Transverse colon (tissue), 4 donors: ENCODE measurements at regions not wholly inside any gene's neighbourhood (a gene's known extent, or its start where the extent isn't known, plus 50 kb on each side); places are given as distances from the start of the nearest gene placed in this dataset.

Experiments
- DNase-seq: peaks from one replicate; pipeline ENCODE4 v3.0.0-alpha.2; 2019
- H3K27ac ChIP-seq, 4 donors: fragments of 200-600 bp; sonication (generic); 2 replicates each; pipeline ENCODE4 v1.5.1; 2016 to 2018; ENCODE audit warnings: inconsistent platforms in 4 of 4
- H3K27me3 ChIP-seq: fragments of 200-600 bp; sonication (generic); 2 replicates; pipeline ENCODE4 v1.5.1; 2017; ENCODE audit warnings: inconsistent platforms
- H3K36me3 ChIP-seq, 4 donors: fragments of 200-600 bp; sonication (generic); 2 replicates each; pipeline ENCODE4 v1.5.1; 2017 to 2019; ENCODE audit warnings: inconsistent platforms in 4 of 4
- H3K4me1 ChIP-seq, 4 donors: fragments of 200-600 bp; sonication (generic); 2 replicates each; pipeline ENCODE4 v1.5.1; 2017 to 2020; ENCODE audit warnings: inconsistent platforms in 4 of 4
- H3K4me3 ChIP-seq, 4 donors: fragments of 200-600 bp; sonication (generic); 1 replicate in 1 of 4; 2 replicates in 3 of 4; pipeline versions ENCODE4 v1.5.1 to v1.6.1; 2017 to 2019; ENCODE audit warnings: inconsistent platforms in 4 of 4
- H3K9me3 ChIP-seq, 2 donors: fragments of 200-600 bp; sonication (generic); 2 replicates each; pipeline ENCODE4 v1.5.1; 2017 to 2019; ENCODE audit warnings: inconsistent platforms in 2 of 2
- EP300 ChIP-seq: sonication (generic); formaldehyde crosslinking; IDR thresholded peaks from one replicate; pipeline ENCODE4 v1.6.1; 2017; ENCODE audit warnings: antibody characterized with exemption, low read depth
- POLR2A ChIP-seq: fragments of 450-650 bp; IDR thresholded peaks from one replicate; pipeline ENCODE4 v1.6.1; 2016; ENCODE audit warnings: antibody characterized with exemption, mild to moderate bottlenecking, moderate library complexity
- POLR2AphosphoS5 ChIP-seq, 3 donors: sonication (generic); formaldehyde crosslinking; IDR thresholded peaks; one replicate each; pipeline ENCODE4 v1.6.1; 2016; ENCODE audit warnings: antibody characterized with exemption in 3 of 3
- WGBS, 2 donors: methylation state at CpG; one replicate each; pipeline ENCODE4 v1.1.5; 2018; ENCODE audit warnings: low coverage in 1 of 2; 5-methylcytosine and 5-hydroxymethylcytosine counted together
- in situ Hi-C, 4 donors: fragments of 200-750 bp; cut with MboI; loops; one replicate each; pipeline versions ENCODE4 v1.15.0 to v1.15.1; 2017; ENCODE audit warnings: low sequenced_read_pairs in 3 of 4, low pct_ligation_motif_present in 1 of 4, low pct_unique_long_range_greater_than_20kb in 1 of 4
- intact Hi-C: fragments of 100-400 bp; cut with DNase I; formaldehyde crosslinking; loops from one replicate; pipeline ENCODE4 v1.15.1; 2023; ENCODE audit warnings: low total_unique reads
- TF ChIP-seq, protein P1 (sequence below), 5 experiments: fragments of 200-600 bp in 3 of 5; fragments of 450-650 bp in 2 of 5; sonication (generic) in 3 of 5; IDR thresholded peaks; 1 replicate in 2 of 5; 2 replicates in 3 of 5; pipeline ENCODE4 v1.5.1; 2016 to 2017; ENCODE audit warnings: antibody characterized with exemption in 5 of 5, inconsistent platforms in 3 of 5, mild to moderate bottlenecking in 2 of 5, moderate library complexity in 1 of 5

- 25 to 31% methylated on average over 8 of the region's 8 CpGs for WGBS, 2 donors
- Histone ChIP-seq H3K9me3 (no peaks in the 10 kb centered on the region), H3K36me3 (no peaks in the 10 kb centered on the region), H3K27me3 (no peaks in the 10 kb centered on the region), H3K27ac (peak overlapping the region in 1 of 4 donors; percentile 4), H3K4me3 (no peak overlapping the region), H3K4me1 (peaks cover 0 to 4% (median 0%) of the 10 kb centered on the region in 4 donors)
- in situ Hi-C loops (loop anchor here (25.0 kb wide), 3 partner anchors 372 to 622 kb away; partner anchors contain the start of gene LRIG3 (in 1 of the 4)), intact Hi-C loops (no loop called here)
- DNase-seq, result peak; percentile 61
- TF ChIP-seq, protein P1, sequence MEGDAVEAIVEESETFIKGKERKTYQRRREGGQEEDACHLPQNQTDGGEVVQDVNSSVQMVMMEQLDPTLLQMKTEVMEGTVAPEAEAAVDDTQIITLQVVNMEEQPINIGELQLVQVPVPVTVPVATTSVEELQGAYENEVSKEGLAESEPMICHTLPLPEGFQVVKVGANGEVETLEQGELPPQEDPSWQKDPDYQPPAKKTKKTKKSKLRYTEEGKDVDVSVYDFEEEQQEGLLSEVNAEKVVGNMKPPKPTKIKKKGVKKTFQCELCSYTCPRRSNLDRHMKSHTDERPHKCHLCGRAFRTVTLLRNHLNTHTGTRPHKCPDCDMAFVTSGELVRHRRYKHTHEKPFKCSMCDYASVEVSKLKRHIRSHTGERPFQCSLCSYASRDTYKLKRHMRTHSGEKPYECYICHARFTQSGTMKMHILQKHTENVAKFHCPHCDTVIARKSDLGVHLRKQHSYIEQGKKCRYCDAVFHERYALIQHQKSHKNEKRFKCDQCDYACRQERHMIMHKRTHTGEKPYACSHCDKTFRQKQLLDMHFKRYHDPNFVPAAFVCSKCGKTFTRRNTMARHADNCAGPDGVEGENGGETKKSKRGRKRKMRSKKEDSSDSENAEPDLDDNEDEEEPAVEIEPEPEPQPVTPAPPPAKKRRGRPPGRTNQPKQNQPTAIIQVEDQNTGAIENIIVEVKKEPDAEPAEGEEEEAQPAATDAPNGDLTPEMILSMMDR (IDR thresholded peaks at IDR 0.05), result peak; percentile 57 to 64 (median 60)
- TF ChIP-seq POLR2AphosphoS5 (IDR thresholded peaks at IDR 0.05), result no peak
Observed at GRCh38 chr12:58540480-58541299, 379.6 kb downstream of the LRIG3 start.

DNA sequence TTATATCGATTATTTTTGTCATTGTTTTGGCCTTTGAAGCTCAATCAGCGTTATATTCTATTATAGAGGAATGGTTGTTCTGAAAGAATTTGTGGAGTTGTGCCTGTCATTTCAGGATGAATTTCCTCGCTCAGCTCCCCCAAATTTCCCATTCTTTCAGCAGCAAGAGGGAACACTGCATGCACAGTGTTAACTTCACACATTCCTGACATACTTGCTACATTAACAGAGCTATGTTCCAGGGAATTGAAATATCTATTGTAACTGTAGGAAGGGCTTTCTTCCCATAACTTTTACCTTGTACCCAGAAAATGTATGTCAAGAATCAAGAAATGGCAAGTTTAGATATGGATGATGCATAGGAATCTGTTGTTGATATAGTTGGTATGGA lies 379.0 kb downstream of the LRIG3 start:
- intact Hi-C loops, result no loop called here
- Histone ChIP-seq H3K27me3 (no peaks in the 10 kb centered on the region), H3K36me3 (no peaks in the 10 kb centered on the region), H3K27ac (peak overlapping the region in 1 of 4 donors; percentile 4), H3K4me1 (peaks cover 0 to 4% (median 0%) of the 10 kb centered on the region in 4 donors), H3K4me3 (no peak overlapping the region), H3K9me3 (no peaks in the 10 kb centered on the region)
- TF ChIP-seq POLR2AphosphoS5 (IDR thresholded peaks at IDR 0.05), result no peak
- no peak for TF ChIP-seq POLR2A
- TF ChIP-seq, protein P1 (IDR thresholded peaks at IDR 0.05), result no peak
- no peak for TF ChIP-seq EP300
- DNase-seq, result no peak
- in situ Hi-C loops, result loop anchor here (25.0 kb wide), 3 partner anchors 371 to 621 kb away; partner anchors contain the start of gene LRIG3 (in 1 of the 4)
- WGBS, 2 donors, result 88 to 91% methylated on average over 3 of the region's 3 CpGs

DNA sequence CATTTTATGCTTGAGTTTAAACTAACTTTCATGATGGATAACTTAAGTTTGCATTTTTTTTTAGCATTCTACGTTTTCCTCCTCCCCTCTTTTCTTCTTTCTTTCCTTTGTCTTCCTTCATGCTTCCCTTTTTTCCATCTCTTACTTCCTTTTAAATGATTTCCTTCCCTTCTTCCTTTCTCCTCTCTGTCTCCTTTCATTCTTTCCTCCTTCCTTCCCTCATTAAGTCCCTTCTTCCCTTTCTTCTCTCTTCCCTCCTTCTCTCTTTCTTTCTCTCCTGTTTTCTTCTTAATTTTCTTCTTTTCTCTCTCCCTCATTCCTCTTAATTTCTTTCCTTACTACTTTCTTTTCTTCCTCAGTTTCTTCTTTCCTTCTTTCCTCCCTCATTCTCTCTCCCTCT lies 376.0 kb downstream of the LRIG3 start:
- H3K36me3 ChIP-seq, result no peaks in the 10 kb centered on the region
- H3K4me3 ChIP-seq, result no peak overlapping the region
- in situ Hi-C loops, result loop anchor here (25.0 kb wide), 3 partner anchors 368 to 618 kb away; partner anchors contain the start of gene LRIG3 (in 1 of the 4)
- 60 to 72% methylated on average over 1 of the region's 1 CpG for WGBS, 2 donors
- H3K4me1 ChIP-seq, result peaks cover 0 to 4% (median 0%) of the 10 kb centered on the region in 4 donors
- no peaks in the 10 kb centered on the region for H3K27me3 ChIP-seq
- intact Hi-C loops, result no loop called here
- no peak overlapping the region for H3K27ac ChIP-seq
- H3K9me3 ChIP-seq, result no peaks in the 10 kb centered on the region
- TF ChIP-seq, protein P1 (IDR thresholded peaks at IDR 0.05), result no peak
- DNase-seq, result no peak

DNA sequence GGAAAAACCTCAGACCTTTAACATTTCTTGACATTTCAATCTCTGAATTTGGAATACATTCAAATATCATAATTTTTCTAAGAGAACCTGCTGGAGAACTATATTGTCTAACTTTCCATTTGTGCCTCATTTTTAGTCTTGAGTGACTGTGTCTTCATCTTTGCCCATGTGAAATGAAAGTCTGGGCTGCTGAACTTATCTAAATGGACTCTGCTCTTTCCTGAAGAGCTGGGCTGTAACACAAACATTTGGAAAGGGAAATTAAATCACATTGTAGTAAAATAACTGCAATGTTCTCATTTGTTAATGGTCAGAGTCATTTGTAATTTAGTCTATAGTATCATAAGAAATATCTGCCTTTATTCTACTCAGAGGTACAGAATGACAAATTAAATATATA lies 373.1 kb downstream of the LRIG3 start:
- in situ Hi-C loops (loop anchor here (25.0 kb wide), 3 partner anchors 365 to 615 kb away; partner anchors contain the start of gene LRIG3 (in 1 of the 4)), intact Hi-C loops (no loop called here)
- Histone ChIP-seq H3K36me3 (no peaks in the 10 kb centered on the region), H3K27ac (no peak overlapping the region), H3K27me3 (no peaks in the 10 kb centered on the region), H3K4me1 (no peaks in the 10 kb centered on the region), H3K4me3 (no peak overlapping the region), H3K9me3 (no peaks in the 10 kb centered on the region)
- no peak for DNase-seq
- TF ChIP-seq, protein P1 (IDR thresholded peaks at IDR 0.05), result no peak
- no peak for TF ChIP-seq EP300
- no peak for TF ChIP-seq POLR2AphosphoS5 (IDR thresholded peaks at IDR 0.05)
- TF ChIP-seq POLR2A, result no peak
